ENCODE measurements at regions not wholly inside any gene's neighbourhood (a gene's known extent, or its start where the extent isn't known, plus 50 kb on each side); places are given as distances from the start of the nearest gene placed in this dataset.

- DNase-seq (ENCODE audit: low spot score, unreplicated experiment) = no peak
- Mint-ChIP-seq H3K27ac (no peak overlapping the region), H3K9me3 (ENCODE audit: low read depth) (no peaks in the 10 kb centered on the region), H3K36me3 (ENCODE audit: insufficient read depth) (no peaks in the 10 kb centered on the region), H3K4me1 (ENCODE audit: low read depth) (peaks cover 5% of the 10 kb centered on the region), H3K27me3 (peaks cover 24% of the 10 kb centered on the region), H3K4me3 (ENCODE audit: low read depth) (no peak overlapping the region)
- TF ChIP-seq CTCF (IDR thresholded peaks at IDR 0.05; ENCODE audit: unreplicated experiment) = no peak
Observed at GRCh38 chr18:56329536-56329935, 308.9 kb downstream of the TXNL1 start.

DNA sequence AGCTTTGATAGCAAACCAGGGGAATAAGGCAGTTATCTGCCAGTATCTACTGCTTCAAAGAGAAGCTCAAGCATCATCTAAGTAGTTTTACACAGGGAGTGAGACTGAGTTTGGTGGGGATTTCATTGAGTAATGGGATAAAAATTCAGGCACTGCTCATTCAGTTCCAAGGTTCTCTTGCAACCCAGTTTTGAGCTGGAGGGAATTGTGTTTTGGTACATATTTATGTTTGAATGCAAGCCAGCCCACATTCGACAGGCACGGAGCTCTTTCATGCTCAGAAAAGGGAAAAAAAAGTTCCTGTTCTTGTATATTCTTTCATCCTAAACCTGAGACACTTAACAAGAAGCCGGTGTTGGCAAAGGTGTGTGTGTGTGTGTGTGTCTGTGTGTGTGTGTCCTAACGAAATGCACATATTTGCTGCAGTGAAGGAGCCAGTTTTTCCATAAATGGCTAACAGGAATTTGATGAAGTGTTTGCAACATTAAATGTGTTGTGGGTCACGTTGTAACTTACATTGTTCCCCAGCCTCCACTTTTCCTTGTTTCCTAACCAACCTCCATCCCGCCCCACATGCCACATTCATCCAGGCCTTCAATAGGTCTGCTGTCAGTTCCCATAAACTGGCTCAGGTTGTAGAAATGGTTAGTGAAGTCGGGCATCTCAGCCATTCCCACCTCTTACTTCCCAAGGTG is 311.1 kb downstream of the TXNL1 start:
- no peak for DNase-seq (ENCODE audit: low spot score, unreplicated experiment)
- no peak for TF ChIP-seq CTCF (IDR thresholded peaks at IDR 0.05; ENCODE audit: unreplicated experiment)
- Mint-ChIP-seq H3K27me3 (peaks cover 24% of the 10 kb centered on the region), H3K4me1 (ENCODE audit: low read depth) (peaks cover 5% of the 10 kb centered on the region), H3K9me3 (ENCODE audit: low read depth) (no peaks in the 10 kb centered on the region), H3K36me3 (ENCODE audit: insufficient read depth) (no peaks in the 10 kb centered on the region), H3K4me3 (ENCODE audit: low read depth) (no peak overlapping the region), H3K27ac (no peak overlapping the region)

- H3K9me3 Mint-ChIP-seq (ENCODE audit: low read depth) = no peaks in the 10 kb centered on the region
- no peak overlapping the region for H3K27ac Mint-ChIP-seq
- H3K4me1 Mint-ChIP-seq (ENCODE audit: low read depth) = peaks cover 5% of the 10 kb centered on the region
- peaks cover 24% of the 10 kb centered on the region for H3K27me3 Mint-ChIP-seq
- TF ChIP-seq CTCF (IDR thresholded peaks at IDR 0.05; ENCODE audit: unreplicated experiment) = no peak
- no peak for DNase-seq (ENCODE audit: low spot score, unreplicated experiment)
- H3K36me3 Mint-ChIP-seq (ENCODE audit: insufficient read depth) = no peaks in the 10 kb centered on the region
- H3K4me3 Mint-ChIP-seq (ENCODE audit: low read depth) = no peak overlapping the region
Observed at GRCh38 chr18:56326336-56327072, 311.9 kb downstream of the TXNL1 start.

DNA sequence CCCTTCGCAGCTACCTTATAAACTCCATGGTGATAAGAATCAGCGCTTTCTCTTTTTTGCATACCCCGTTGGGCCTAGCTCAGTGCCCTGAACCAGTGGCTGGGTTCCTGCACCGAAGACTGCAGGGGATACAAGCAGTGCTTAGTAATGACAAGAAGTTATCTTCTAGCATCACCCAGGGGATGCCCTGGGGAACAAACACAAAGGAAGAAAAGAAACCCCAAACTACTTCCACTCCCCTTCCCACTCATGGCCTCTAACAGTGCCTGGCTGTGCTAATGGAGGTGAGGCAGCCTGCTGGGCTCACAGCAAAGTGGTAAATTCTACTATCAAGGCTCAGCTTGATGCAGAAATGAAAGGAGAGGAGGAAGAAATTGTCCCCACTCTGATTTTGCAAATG is 314.7 kb downstream of the TXNL1 start:
- H3K36me3 Mint-ChIP-seq (ENCODE audit: insufficient read depth) = no peaks in the 10 kb centered on the region
- no peak overlapping the region for H3K27ac Mint-ChIP-seq
- peaks cover 28% of the 10 kb centered on the region for H3K27me3 Mint-ChIP-seq
- DNase-seq (ENCODE audit: low spot score, unreplicated experiment) = no peak
- no peak for TF ChIP-seq CTCF (IDR thresholded peaks at IDR 0.05; ENCODE audit: unreplicated experiment)
- H3K9me3 Mint-ChIP-seq (ENCODE audit: low read depth) = no peaks in the 10 kb centered on the region
- H3K4me1 Mint-ChIP-seq (ENCODE audit: low read depth) = peaks cover 5% of the 10 kb centered on the region
- H3K4me3 Mint-ChIP-seq (ENCODE audit: low read depth) = no peak overlapping the region

GRCh38 chr18:56322406-56322805 is 316.0 kb downstream of the TXNL1 start:
- DNase-seq (ENCODE audit: low spot score, unreplicated experiment) = no peak
- H3K4me1 Mint-ChIP-seq (ENCODE audit: low read depth) = no peaks in the 10 kb centered on the region
- no peaks in the 10 kb centered on the region for H3K9me3 Mint-ChIP-seq (ENCODE audit: low read depth)
- H3K36me3 Mint-ChIP-seq (ENCODE audit: insufficient read depth) = no peaks in the 10 kb centered on the region
- peaks cover 27% of the 10 kb centered on the region for H3K27me3 Mint-ChIP-seq
- no peak overlapping the region for H3K4me3 Mint-ChIP-seq (ENCODE audit: low read depth)
- no peak for TF ChIP-seq CTCF (IDR thresholded peaks at IDR 0.05; ENCODE audit: unreplicated experiment)
- H3K27ac Mint-ChIP-seq = peak overlapping the region; percentile 41

All from progenitor cell of endocrine pancreas (in vitro differentiated cells).